Sigmoid colon (tissue), 6 donors: ENCODE measurements at regions not wholly inside any gene's neighbourhood (a gene's known extent, or its start where the extent isn't known, plus 50 kb on each side); places are given as distances from the start of the nearest gene placed in this dataset.

Source experiments
- DNase-seq: peaks from one replicate; pipeline ENCODE4 v3.0.0-alpha.2; 2019
- H3K27ac ChIP-seq, 4 donors: fragments of 200-600 bp; sonication (generic); one replicate each; pipeline ENCODE4 v1.5.1; 2016 to 2019; ENCODE audit warnings: mild to moderate bottlenecking in 1 of 4
- H3K27me3 ChIP-seq, 3 donors: fragments of 200-600 bp; sonication (generic); one replicate each; pipeline ENCODE4 v1.5.1; 2019; ENCODE audit warnings: mild to moderate bottlenecking in 1 of 3
- H3K36me3 ChIP-seq, 4 donors: fragments of 200-600 bp; sonication (generic); one replicate each; pipeline ENCODE4 v1.5.1; 2016 to 2019
- H3K4me1 ChIP-seq, 4 donors: fragments of 200-600 bp; sonication (generic); one replicate each; pipeline ENCODE4 v1.5.1; 2017 to 2019
- H3K4me3 ChIP-seq, 4 donors: fragments of 200-600 bp; sonication (generic); one replicate each; pipeline ENCODE4 v1.5.1; 2017 to 2019; ENCODE audit warnings: mild to moderate bottlenecking in 2 of 4, moderate library complexity in 1 of 4
- H3K9me3 ChIP-seq, 4 donors: fragments of 200-600 bp in 3 of 4; sonication (generic) in 3 of 4; one replicate each; pipeline versions ENCODE4 v1.5.1 to v1.6.1; 2013 to 2019
- CTCF ChIP-seq, 4 experiments: fragments of 450-650 bp in 3 of 4; fragments of 200-600 bp in 1 of 4; IDR thresholded peaks; one replicate each; pipeline ENCODE4 v1.5.1; 2016 to 2019; ENCODE audit warnings: antibody characterized with exemption in 4 of 4, mild to moderate bottlenecking in 3 of 4, moderate library complexity in 2 of 4
- EP300 ChIP-seq, 4 donors: sonication (generic); formaldehyde crosslinking; IDR thresholded peaks; one replicate each; pipeline ENCODE4 v1.6.1; 2017; ENCODE audit warnings: antibody characterized with exemption in 4 of 4
- POLR2A ChIP-seq, 2 donors: fragments of 450-650 bp; IDR thresholded peaks; one replicate each; pipeline ENCODE4 v1.6.1; 2016; ENCODE audit warnings: antibody characterized with exemption in 2 of 2, mild to moderate bottlenecking in 2 of 2, moderate library complexity in 2 of 2
- POLR2AphosphoS5 ChIP-seq, 4 donors: sonication (generic); formaldehyde crosslinking; IDR thresholded peaks; one replicate each; pipeline ENCODE4 v1.6.1; 2017; ENCODE audit warnings: antibody characterized with exemption in 4 of 4
- WGBS, 2 donors: extraction: QIAGEN DNeasy Blood & Tissue Kit; methylation state at CpG; one replicate each; pipeline ENCODE4 v1.1.7; 2013; 5-methylcytosine and 5-hydroxymethylcytosine counted together
- intact Hi-C: fragments of 100-400 bp; cut with DNase I; formaldehyde crosslinking; loops from one replicate; pipeline ENCODE4 v1.15.1; 2023
- donor health status: healthy with polysubstance abuse.
- donor health status: healthy.

- no peak for DNase-seq
- Histone ChIP-seq H3K36me3 (no peaks in the 10 kb centered on the region), H3K27me3 (no peaks in the 10 kb centered on the region), H3K4me3 (no peak overlapping the region), H3K9me3 (no peaks in the 10 kb centered on the region), H3K4me1 (peaks cover 0 to 8% (median 0%) of the 10 kb centered on the region in 4 donors), H3K27ac (no peak overlapping the region)
- intact Hi-C loops, result no loop called here
- TF ChIP-seq POLR2AphosphoS5 (IDR thresholded peaks at IDR 0.05) (peak; percentile 14 to 81 (median 50)), EP300 (IDR thresholded peaks at IDR 0.05) (no peak), POLR2A (IDR thresholded peaks at IDR 0.05) (no peak), CTCF (IDR thresholded peaks at IDR 0.05) (no peak)
- WGBS, 2 donors, result 53 to 54% methylated on average over 5 of the region's 5 CpGs
Measured at GRCh38 chr10:83625831-83626360, 513.4 kb upstream of the GHITM start.

GRCh38 chr10:83632701-83633100, 506.6 kb upstream of the GHITM start:
- Histone ChIP-seq H3K36me3 (no peaks in the 10 kb centered on the region), H3K9me3 (no peaks in the 10 kb centered on the region), H3K4me1 (no peaks in the 10 kb centered on the region), H3K4me3 (no peak overlapping the region), H3K27me3 (no peaks in the 10 kb centered on the region), H3K27ac (no peak overlapping the region)
- no peak for DNase-seq
- TF ChIP-seq CTCF (IDR thresholded peaks at IDR 0.05) (no peak), EP300 (IDR thresholded peaks at IDR 0.05) (no peak), POLR2AphosphoS5 (IDR thresholded peaks at IDR 0.05) (no peak), POLR2A (IDR thresholded peaks at IDR 0.05) (no peak)
- intact Hi-C loops, result no loop called here

GRCh38 chr10:83633547-83633946, 505.8 kb upstream of the GHITM start:
- no peak for DNase-seq
- Histone ChIP-seq H3K4me1 (no peaks in the 10 kb centered on the region), H3K27me3 (no peaks in the 10 kb centered on the region), H3K4me3 (no peak overlapping the region), H3K27ac (no peak overlapping the region), H3K36me3 (no peaks in the 10 kb centered on the region), H3K9me3 (no peaks in the 10 kb centered on the region)
- intact Hi-C loops, result no loop called here
- 89 to 91% methylated on average over 4 of the region's 4 CpGs for WGBS, 2 donors
- TF ChIP-seq POLR2AphosphoS5 (IDR thresholded peaks at IDR 0.05), result no peak
- no peak for TF ChIP-seq CTCF (IDR thresholded peaks at IDR 0.05)
- no peak for TF ChIP-seq EP300 (IDR thresholded peaks at IDR 0.05)
- TF ChIP-seq POLR2A (IDR thresholded peaks at IDR 0.05), result no peak

GRCh38 chr10:83636826-83637225, 502.5 kb upstream of the GHITM start:
- TF ChIP-seq CTCF (IDR thresholded peaks at IDR 0.05) (no peak), EP300 (IDR thresholded peaks at IDR 0.05) (no peak), POLR2AphosphoS5 (IDR thresholded peaks at IDR 0.05) (no peak), POLR2A (IDR thresholded peaks at IDR 0.05) (no peak)
- Histone ChIP-seq H3K36me3 (no peaks in the 10 kb centered on the region), H3K27me3 (no peaks in the 10 kb centered on the region), H3K4me1 (no peaks in the 10 kb centered on the region), H3K4me3 (no peak overlapping the region), H3K27ac (no peak overlapping the region), H3K9me3 (no peaks in the 10 kb centered on the region)
- intact Hi-C loops, result no loop called here
- WGBS, 2 donors, result 74 to 87% methylated on average over 3 of the region's 3 CpGs
- no peak for DNase-seq

GRCh38 chr10:83647526-83647925, 491.8 kb upstream of the GHITM start:
- Histone ChIP-seq H3K27me3 (no peaks in the 10 kb centered on the region), H3K27ac (no peak overlapping the region), H3K4me1 (no peaks in the 10 kb centered on the region), H3K4me3 (no peak overlapping the region), H3K36me3 (no peaks in the 10 kb centered on the region), H3K9me3 (no peaks in the 10 kb centered on the region)
- DNase-seq, result no peak
- TF ChIP-seq POLR2AphosphoS5 (IDR thresholded peaks at IDR 0.05) (no peak), EP300 (IDR thresholded peaks at IDR 0.05) (no peak), CTCF (IDR thresholded peaks at IDR 0.05) (no peak), POLR2A (IDR thresholded peaks at IDR 0.05) (no peak)
- intact Hi-C loops, result no loop called here
